ENCODE measurements at regions not wholly inside any gene's neighbourhood (a gene's known extent, or its start where the extent isn't known, plus 50 kb on each side); places are given as distances from the start of the nearest gene placed in this dataset.

- no peak overlapping the region for H3K4me3 ChIP-seq (ENCODE audit: low read depth, low read length)
- no peak for TF ChIP-seq CTCF (IDR thresholded peaks at IDR 0.05; ENCODE audit: low read depth, low read length)
- in situ Hi-C loops (cut with HindIII; ENCODE audit: low sequenced_read_pairs) = no loop called here
- no peak for DNase-seq (ENCODE audit: low read depth, low spot score)
Observed at GRCh38 chr20:17816804-17817587, 117.2 kb downstream of the BANF2 start.

DNA sequence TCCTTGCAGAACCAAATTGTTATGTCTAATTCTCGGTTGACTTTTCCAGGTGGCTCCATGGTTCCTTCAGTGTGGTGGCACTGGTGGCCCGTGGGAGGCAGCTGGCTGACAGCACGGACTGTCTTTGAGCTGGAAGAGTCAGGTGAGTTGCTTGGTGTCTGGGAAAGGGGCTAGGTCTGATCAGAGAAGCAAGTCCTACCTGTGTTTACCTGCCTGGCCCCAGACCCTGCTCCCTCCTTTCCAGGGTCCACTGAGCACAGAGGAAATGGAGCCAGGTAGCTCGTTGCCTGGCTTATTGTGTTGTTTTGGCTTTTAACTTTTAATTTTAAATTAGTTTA lies 111.8 kb downstream of the BANF2 start:
- H3K4me3 ChIP-seq (ENCODE audit: low read depth, low read length) = no peak overlapping the region
- DNase-seq (ENCODE audit: low read depth, low spot score) = no peak
- TF ChIP-seq CTCF (IDR thresholded peaks at IDR 0.05; ENCODE audit: low read depth, low read length) = no peak
- in situ Hi-C loops (cut with HindIII; ENCODE audit: low sequenced_read_pairs) = no loop called here

DNA sequence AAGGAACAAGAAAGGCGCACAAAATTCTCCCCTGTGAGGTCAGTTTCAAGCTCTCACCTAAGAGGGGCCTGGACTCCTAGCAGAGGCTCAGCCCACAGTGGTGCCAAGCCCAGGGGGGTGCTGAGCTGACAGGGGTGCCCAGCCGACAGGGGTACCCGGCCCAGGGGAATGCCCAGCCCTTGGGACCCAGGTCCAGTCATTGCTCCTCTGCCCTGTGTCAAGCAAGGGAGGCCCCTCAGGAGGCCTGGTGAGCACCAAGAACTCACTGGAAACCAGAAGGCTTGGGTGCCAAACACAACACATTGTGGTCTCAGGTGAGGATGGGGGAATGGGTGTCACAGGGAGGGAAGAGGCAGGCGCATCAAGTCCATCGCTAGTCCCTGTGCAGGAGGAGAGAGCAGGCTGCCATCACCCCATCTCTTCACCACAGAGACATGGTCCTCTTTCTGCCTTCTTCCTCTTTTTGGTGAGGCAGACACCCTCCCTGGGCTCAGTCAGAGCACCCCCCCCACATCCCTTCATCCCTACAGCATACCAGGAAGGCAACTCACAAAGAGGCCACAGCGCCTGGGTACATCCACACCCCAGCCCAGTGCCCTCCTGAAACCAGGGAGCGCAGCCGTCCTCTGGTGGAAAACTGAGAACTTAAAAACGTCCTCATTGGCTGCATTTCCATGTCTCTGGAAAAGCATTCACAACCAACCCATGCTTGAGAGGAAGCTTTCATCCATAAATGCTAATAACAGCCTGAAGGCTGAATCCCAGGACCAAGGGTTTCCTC lies 111.3 kb downstream of the BANF2 start:
- H3K4me3 ChIP-seq (ENCODE audit: low read depth, low read length) = no peak overlapping the region
- no peak for TF ChIP-seq CTCF (IDR thresholded peaks at IDR 0.05; ENCODE audit: low read depth, low read length)
- DNase-seq (ENCODE audit: low read depth, low spot score) = no peak
- in situ Hi-C loops (cut with HindIII; ENCODE audit: low sequenced_read_pairs) = no loop called here

GRCh38 chr20:17810062-17810631 lies 110.4 kb downstream of the BANF2 start:
- no peak for TF ChIP-seq CTCF (IDR thresholded peaks at IDR 0.05; ENCODE audit: low read depth, low read length)
- no peak overlapping the region for H3K4me3 ChIP-seq (ENCODE audit: low read depth, low read length)
- in situ Hi-C loops (cut with HindIII; ENCODE audit: low sequenced_read_pairs) = no loop called here
- DNase-seq (ENCODE audit: low read depth, low spot score) = no peak

DNA sequence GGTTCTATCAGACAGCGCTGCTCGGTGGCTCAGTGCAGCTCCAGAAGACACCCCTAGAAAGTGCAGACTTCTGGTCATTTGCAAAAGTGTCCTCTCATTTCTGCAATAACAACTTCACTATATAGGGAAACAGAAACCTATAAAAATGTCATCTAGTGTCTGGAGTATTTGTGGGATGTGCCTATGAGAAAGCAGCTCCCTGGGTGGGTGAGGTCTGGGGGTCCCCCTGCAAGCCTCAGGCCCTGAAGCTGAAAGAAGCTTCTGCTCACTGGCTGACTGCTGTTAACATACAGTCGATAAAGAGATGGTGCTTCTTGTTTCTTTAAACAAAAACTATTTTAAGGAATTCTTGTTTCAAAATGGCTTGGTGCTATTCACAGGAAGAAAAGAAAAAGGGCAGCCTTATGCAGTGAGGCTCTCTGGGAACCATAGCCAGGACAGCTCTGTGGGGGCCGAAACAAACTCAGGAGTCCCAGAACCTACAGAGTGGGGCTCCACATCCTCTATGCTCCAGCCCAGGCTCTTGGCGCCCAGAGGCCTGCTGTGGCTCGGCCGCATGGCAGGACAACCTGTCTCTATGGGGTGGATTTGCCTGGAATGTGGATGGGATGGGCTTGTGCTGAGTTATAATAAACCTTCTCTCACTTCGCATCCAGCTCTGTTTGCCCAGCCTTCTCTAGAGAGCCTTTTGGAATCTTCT lies 109.7 kb downstream of the BANF2 start:
- in situ Hi-C loops (cut with HindIII; ENCODE audit: low sequenced_read_pairs) = no loop called here
- no peak for TF ChIP-seq CTCF (IDR thresholded peaks at IDR 0.05; ENCODE audit: low read depth, low read length)
- H3K4me3 ChIP-seq (ENCODE audit: low read depth, low read length) = no peak overlapping the region
- no peak for DNase-seq (ENCODE audit: low read depth, low spot score)

- no peak overlapping the region for H3K4me3 ChIP-seq (ENCODE audit: low read depth, low read length)
- no peak for DNase-seq (ENCODE audit: low read depth, low spot score)
- in situ Hi-C loops (cut with HindIII; ENCODE audit: low sequenced_read_pairs) = no loop called here
- no peak for TF ChIP-seq CTCF (IDR thresholded peaks at IDR 0.05; ENCODE audit: low read depth, low read length)
Observed at GRCh38 chr20:17808782-17809181, 109.0 kb downstream of the BANF2 start.
